MCF 10A (cell line): ENCODE measurements at regions not wholly inside any gene's neighbourhood (a gene's known extent, or its start where the extent isn't known, plus 50 kb on each side); places are given as distances from the start of the nearest gene placed in this dataset.

Experiments used
- BruUV-seq: library from RNA; stranded (reverse); fragments of 400-500 nt; replicated peaks from 2 replicates; lab custom pipeline; 2021; lab: Mats Ljungman, UMichigan
- CTCF ChIA-PET: fragments of 300-600 bp; sonication (Branson Sonifier 250); formaldehyde crosslinking; extraction: SDS; loops from one replicate; lab custom pipeline; 2021; ENCODE audit warnings: antibody characterized with exemption, inconsistent platforms; lab: Yijun Ruan, JAX
- POLR2A ChIA-PET: fragments of 300-600, 350-650 bp; sonication (Branson Sonifier 250); formaldehyde crosslinking; extraction: SDS; loops from one replicate; lab custom pipeline; 2020; ENCODE audit warnings: antibody characterized with exemption, inconsistent platforms; lab: Yijun Ruan, JAX
- DNase-seq: peaks from one replicate; pipeline ENCODE4 v3.0.0-alpha.2; 2018; ENCODE audit not compliant: unreplicated experiment
- H3K27ac Mint-ChIP-seq: one replicate; pipeline ENCODE4 v1.8.0; 2022; ENCODE audit warnings: mild to moderate bottlenecking, low read depth, mixed read lengths; ENCODE audit not compliant: unreplicated experiment
- H3K27me3 Mint-ChIP-seq: one replicate; pipeline ENCODE4 v1.8.0; 2022; ENCODE audit warnings: mixed read lengths; ENCODE audit not compliant: insufficient read depth, unreplicated experiment
- H3K36me3 Mint-ChIP-seq: one replicate; pipeline ENCODE4 v1.8.0; 2022; ENCODE audit warnings: mild to moderate bottlenecking, moderate library complexity, mixed read lengths; ENCODE audit not compliant: insufficient read depth, unreplicated experiment
- H3K4me1 Mint-ChIP-seq: one replicate; pipeline ENCODE4 v1.8.0; 2022; ENCODE audit warnings: mixed read lengths; ENCODE audit not compliant: insufficient read depth, unreplicated experiment
- H3K4me3 Mint-ChIP-seq: one replicate; pipeline ENCODE4 v1.8.0; 2022; ENCODE audit warnings: mild to moderate bottlenecking, moderate library complexity, mixed read lengths; ENCODE audit not compliant: unreplicated experiment
- H3K9me3 Mint-ChIP-seq: one replicate; pipeline ENCODE4 v1.8.0; 2022; ENCODE audit warnings: mixed read lengths; ENCODE audit not compliant: unreplicated experiment
- intact Hi-C: fragments of 100-400 bp; cut with micrococcal nuclease; formaldehyde crosslinking; loops from 2 replicates; pipeline ENCODE4 v1.14.1; 2022
- TF ChIP-seq, protein P1 (sequence below): fragments of 200-600 bp; IDR thresholded peaks from one replicate; pipeline ENCODE4 v1.8.0; 2022; ENCODE audit warnings: antibody characterized with exemption, mild to moderate bottlenecking; ENCODE audit not compliant: unreplicated experiment

DNA sequence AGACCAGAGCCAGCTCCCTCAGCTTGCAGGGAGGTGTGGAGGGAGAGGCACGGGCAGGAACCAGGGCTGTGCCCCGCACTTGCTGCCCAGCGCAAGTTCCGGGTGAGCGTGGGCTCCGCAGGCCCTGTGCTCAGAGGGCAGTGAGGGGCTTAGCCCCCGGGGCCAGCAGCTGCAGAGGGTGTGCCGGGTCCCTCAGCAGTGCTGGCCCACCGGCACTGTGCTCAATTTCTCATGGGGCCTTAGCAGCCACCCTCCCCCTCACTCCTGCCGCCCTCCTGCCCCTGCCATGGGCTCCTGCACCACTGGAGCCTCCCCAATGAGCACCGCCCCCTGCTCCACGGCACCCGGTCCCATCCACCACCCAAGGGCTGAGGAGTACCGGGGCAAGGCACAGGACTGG is 104.6 kb upstream of the SRD5A3 start:
- ChIA-PET CTCF (interaction anchor here (0.8 to 1.8 kb wide), 2 partner anchors 57 to 168 kb away, joined by 3 to 11 read pairs; no protein-coding TSS in a partner anchor), POLR2A (no interaction called here)
- no peak overlapping the region for H3K27ac Mint-ChIP-seq
- no peak for DNase-seq
- TF ChIP-seq, protein P1, sequence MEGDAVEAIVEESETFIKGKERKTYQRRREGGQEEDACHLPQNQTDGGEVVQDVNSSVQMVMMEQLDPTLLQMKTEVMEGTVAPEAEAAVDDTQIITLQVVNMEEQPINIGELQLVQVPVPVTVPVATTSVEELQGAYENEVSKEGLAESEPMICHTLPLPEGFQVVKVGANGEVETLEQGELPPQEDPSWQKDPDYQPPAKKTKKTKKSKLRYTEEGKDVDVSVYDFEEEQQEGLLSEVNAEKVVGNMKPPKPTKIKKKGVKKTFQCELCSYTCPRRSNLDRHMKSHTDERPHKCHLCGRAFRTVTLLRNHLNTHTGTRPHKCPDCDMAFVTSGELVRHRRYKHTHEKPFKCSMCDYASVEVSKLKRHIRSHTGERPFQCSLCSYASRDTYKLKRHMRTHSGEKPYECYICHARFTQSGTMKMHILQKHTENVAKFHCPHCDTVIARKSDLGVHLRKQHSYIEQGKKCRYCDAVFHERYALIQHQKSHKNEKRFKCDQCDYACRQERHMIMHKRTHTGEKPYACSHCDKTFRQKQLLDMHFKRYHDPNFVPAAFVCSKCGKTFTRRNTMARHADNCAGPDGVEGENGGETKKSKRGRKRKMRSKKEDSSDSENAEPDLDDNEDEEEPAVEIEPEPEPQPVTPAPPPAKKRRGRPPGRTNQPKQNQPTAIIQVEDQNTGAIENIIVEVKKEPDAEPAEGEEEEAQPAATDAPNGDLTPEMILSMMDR = no peak
- BruUV-seq = no TSS peak
- H3K9me3 Mint-ChIP-seq = peaks cover 18% of the 10 kb centered on the region
- intact Hi-C loops = no loop called here
- no peaks in the 10 kb centered on the region for H3K36me3 Mint-ChIP-seq
- H3K4me3 Mint-ChIP-seq = no peak overlapping the region
- H3K4me1 Mint-ChIP-seq = no peaks in the 10 kb centered on the region
- H3K27me3 Mint-ChIP-seq = no peaks in the 10 kb centered on the region

DNA sequence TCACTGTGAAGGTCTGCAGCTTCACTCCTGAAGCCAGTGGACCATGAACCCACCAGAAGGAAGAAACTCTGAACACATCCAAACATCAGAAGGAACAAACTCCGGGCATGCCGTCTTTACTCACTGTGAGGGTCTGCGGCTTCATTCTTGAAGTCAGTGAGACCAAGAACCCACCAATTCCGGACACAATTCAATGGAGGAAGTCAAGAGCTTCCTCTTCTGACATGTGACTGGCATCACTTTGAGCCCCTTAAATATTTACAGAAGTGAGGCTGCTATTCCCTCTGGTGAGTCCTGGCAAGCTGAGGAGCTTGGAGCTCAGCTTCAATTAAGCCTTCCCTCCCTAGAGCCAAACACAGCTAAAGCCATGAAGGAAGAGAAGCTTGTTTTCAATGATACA is 103.5 kb upstream of the SRD5A3 start:
- no peak overlapping the region for H3K27ac Mint-ChIP-seq
- H3K9me3 Mint-ChIP-seq = peaks cover 17% of the 10 kb centered on the region
- ChIA-PET CTCF (interaction anchor here (1.8 kb wide), 1 partner anchor 58 kb away, joined by 11 read pairs; no protein-coding TSS in a partner anchor), POLR2A (no interaction called here)
- TF ChIP-seq, protein P1 = no peak
- intact Hi-C loops = no loop called here
- no peaks in the 10 kb centered on the region for H3K27me3 Mint-ChIP-seq
- no TSS peak for BruUV-seq
- DNase-seq = no peak
- H3K36me3 Mint-ChIP-seq = no peaks in the 10 kb centered on the region
- no peaks in the 10 kb centered on the region for H3K4me1 Mint-ChIP-seq
- H3K4me3 Mint-ChIP-seq = no peak overlapping the region

DNA sequence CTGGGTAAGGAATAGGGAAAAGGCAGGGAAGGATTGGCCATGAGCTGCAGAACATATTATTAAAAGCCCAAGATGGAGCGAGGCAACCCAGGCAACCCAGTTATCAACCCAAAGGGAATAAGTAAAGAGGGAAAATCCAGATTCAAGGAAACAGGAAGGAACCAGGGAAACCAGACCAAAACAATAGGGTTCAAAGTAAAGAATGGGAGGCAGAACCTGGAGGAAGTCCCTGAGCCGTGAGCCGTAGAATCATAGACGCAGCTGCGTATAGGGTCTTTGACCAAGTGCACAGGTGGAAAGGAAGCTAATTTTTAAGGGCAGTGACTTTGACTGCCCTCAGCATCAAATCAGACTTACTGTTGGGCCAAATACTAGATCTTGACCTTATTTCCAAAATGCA is 98.5 kb upstream of the SRD5A3 start:
- Mint-ChIP-seq H3K4me1 (no peaks in the 10 kb centered on the region), H3K4me3 (no peak overlapping the region), H3K9me3 (no peaks in the 10 kb centered on the region), H3K36me3 (no peaks in the 10 kb centered on the region), H3K27me3 (no peaks in the 10 kb centered on the region), H3K27ac (no peak overlapping the region)
- no peak for DNase-seq
- TF ChIP-seq, protein P1 = no peak
- POLR2A ChIA-PET = no interaction called here
- BruUV-seq = no TSS peak
- CTCF ChIA-PET = interaction anchor here (1.0 kb wide), 1 partner anchor 65 kb away, joined by 4 read pairs; no protein-coding TSS in a partner anchor
- intact Hi-C loops = no loop called here

DNA sequence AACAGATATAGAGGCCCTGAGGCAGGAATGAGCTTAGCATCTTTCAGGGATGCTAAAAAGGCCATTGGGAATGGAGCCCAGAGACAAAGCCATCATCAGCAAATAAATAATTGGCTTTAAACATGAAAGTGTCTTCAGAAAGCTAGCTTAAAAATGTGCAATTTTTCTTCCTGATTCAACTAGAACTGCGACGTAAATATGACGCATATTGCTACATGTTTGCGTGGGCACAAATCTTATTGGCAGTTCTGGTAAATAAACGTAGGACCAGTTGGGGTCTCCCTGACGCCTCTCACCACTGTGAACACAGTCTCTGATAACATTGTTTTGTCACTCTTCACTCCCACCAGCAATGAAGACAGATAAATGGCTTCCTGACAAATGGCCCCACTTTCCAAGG is 97.3 kb upstream of the SRD5A3 start:
- TF ChIP-seq, protein P1 = no peak
- H3K27me3 Mint-ChIP-seq = no peaks in the 10 kb centered on the region
- H3K4me1 Mint-ChIP-seq = no peaks in the 10 kb centered on the region
- DNase-seq = no peak
- intact Hi-C loops = no loop called here
- no peak overlapping the region for H3K27ac Mint-ChIP-seq
- no TSS peak for BruUV-seq
- no peaks in the 10 kb centered on the region for H3K9me3 Mint-ChIP-seq
- H3K4me3 Mint-ChIP-seq = no peak overlapping the region
- ChIA-PET POLR2A (interaction anchor here (0.8 kb wide), 1 partner anchor 70 kb away, joined by 3 read pairs; no protein-coding TSS in a partner anchor), CTCF (no interaction called here)
- H3K36me3 Mint-ChIP-seq = no peaks in the 10 kb centered on the region
